ENCODE measurements at regions not wholly inside any gene's neighbourhood (a gene's known extent, or its start where the extent isn't known, plus 50 kb on each side); places are given as distances from the start of the nearest gene placed in this dataset.

- DNase-seq (ENCODE audit: low read depth in 1 of 2, low spot score in 2 of 2), result no peak
- Histone ChIP-seq H3K79me1 (ENCODE audit: low read depth, low read length) (no peaks in the 10 kb centered on the region), H2BK20ac (ENCODE audit: low read length) (no peak overlapping the region), H3K9me3 (ENCODE audit: insufficient read depth in 2 of 2, low read depth in 1 of 2, low read length in 1 of 2) (peaks cover 17 to 18% of the 10 kb centered on the region in 2 experiments; a peak in 3 of 4 replicates), H4K5ac (ENCODE audit: insufficient read length, low read depth, low read length) (no peak overlapping the region), H2BK120ac (replicated peaks; ENCODE audit: low read depth, low read length) (no peak overlapping the region), H3K36me3 (ENCODE audit: control insufficient read depth in 2 of 4, insufficient read depth in 4 of 4, low read length in 3 of 4) (no peaks in the 10 kb centered on the region), H3K9ac (replicated peaks in 1 of 4; ENCODE audit: extremely low read depth in 1 of 4, low read depth in 3 of 4, low read length in 3 of 4) (no peak overlapping the region), H3K18ac (ENCODE audit: extremely low read depth, low read length) (no peak overlapping the region), H2AK5ac (ENCODE audit: low read depth, low read length) (no peak overlapping the region), H3K56ac (replicated peaks; ENCODE audit: insufficient read length, low read depth, low read length) (no peak overlapping the region), H4K20me1 (replicated peaks in 1 of 2; ENCODE audit: control insufficient read depth in 1 of 2, insufficient read depth in 2 of 2, low read length in 2 of 2) (no peaks in the 10 kb centered on the region), H2BK5ac (ENCODE audit: low read depth, low read length) (no peak overlapping the region), H3K14ac (ENCODE audit: insufficient read length) (no peak overlapping the region), H3K79me2 (ENCODE audit: control insufficient read depth in 1 of 2, insufficient read depth in 2 of 2, low read length in 2 of 2) (no peaks in the 10 kb centered on the region), H4K8ac (ENCODE audit: extremely low read depth, insufficient read depth, low read length) (0 out of 2 replicates have a peak overlapping the region, but pooled peaks have one; percentile 42), H3K23ac (ENCODE audit: insufficient read length) (no peak overlapping the region), H3K27me3 (replicated peaks in 1 of 4; ENCODE audit: control insufficient read depth in 3 of 4, extremely low read depth in 1 of 4, insufficient read depth in 3 of 4, low read length in 3 of 4) (no peaks in the 10 kb centered on the region), H2AFZ (ENCODE audit: low read length) (no peak overlapping the region), H3K4me2 (ENCODE audit: insufficient read depth in 1 of 2, low read depth in 2 of 2, low read length in 2 of 2) (no peak overlapping the region), H3K23me2 (ENCODE audit: low read depth, low read length) (no peaks in the 10 kb centered on the region), H3K4ac (replicated peaks; ENCODE audit: insufficient read length, low read depth, low read length) (no peak overlapping the region), H3K27ac (ENCODE audit: low read depth, low read length) (no peak overlapping the region), H2BK15ac (ENCODE audit: low read length) (no peak overlapping the region), H3K4me1 (replicated peaks in 1 of 4; ENCODE audit: control insufficient read depth in 3 of 4, insufficient read depth in 4 of 4, low read length in 3 of 4) (no peaks in the 10 kb centered on the region; a peak in 1 of 7 replicates), H2BK12ac (ENCODE audit: low read depth, low read length) (no peak overlapping the region), H4K91ac (replicated peaks; ENCODE audit: insufficient read length, low read length) (no peak overlapping the region), H3K4me3 (ENCODE audit: extremely low read depth in 1 of 4, insufficient read depth in 2 of 4, low read depth in 3 of 4, low read length in 4 of 4) (no peak overlapping the region)
- CTCF ChIA-PET (ENCODE audit: partially characterized antibody), result no interaction called here
- WGBS, 2 experiments (ENCODE audit: extremely low coverage in 1 of 2, insufficient coverage in 1 of 2, insufficient read length in 1 of 2, insufficient replicate concordance in 2 of 2, low coverage in 1 of 2, low lambda C conversion rate in 2 of 2, missing lambda C conversion rate in 1 of 2), result 82% methylated on average over 12 of the region's 13 CpGs; no CpG with 5 or more reads in 1 of the 2 experiments
- FAIRE-seq, result no peak
- POLR2A ChIA-PET (ENCODE audit: partially characterized antibody), result no interaction called here
- TF ChIP-seq ATF3 (IDR thresholded peaks at IDR 0.05; ENCODE audit: insufficient read depth, low read depth, low read length) (no peak), HDAC2 (IDR thresholded peaks at IDR 0.05; ENCODE audit: borderline replicate concordance in 1 of 2, low read depth in 2 of 2, low read length in 2 of 2) (no peak), SAP30 (IDR thresholded peaks at IDR 0.05; ENCODE audit: insufficient read depth, insufficient replicate concordance, low read length) (no peak), CTBP2 (IDR thresholded peaks at IDR 0.05; ENCODE audit: borderline replicate concordance, insufficient read depth, insufficient read length, low read length) (no peak), CBX5 (IDR thresholded peaks at IDR 0.05; ENCODE audit: low read depth, low read length) (no peak), GTF2F1 (IDR thresholded peaks at IDR 0.05; ENCODE audit: borderline replicate concordance, low read depth, low read length) (no peak), KDM4A (IDR thresholded peaks at IDR 0.05; ENCODE audit: low read depth, low read length, severe bottlenecking) (no peak), TEAD4 (IDR thresholded peaks at IDR 0.05; ENCODE audit: low read depth, low read length) (no peak), E2F6 (IDR thresholded peaks at IDR 0.05) (no peak), SIX5 (IDR thresholded peaks at IDR 0.05; ENCODE audit: low read depth, low read length) (no peak), SP2 (IDR thresholded peaks at IDR 0.05; ENCODE audit: low read length) (no peak), SIN3A (conservative IDR thresholded peaks at IDR 0.05 in 1 of 2, IDR thresholded peaks at IDR 0.05 in 1 of 2; ENCODE audit: low read depth in 1 of 2, low read length in 2 of 2) (no peak)
Observed at GRCh38 chr2:240358821-240359397, 76.6 kb upstream of the GPC1 start.

Data from H1 (cell line).